Stimulated activated CD4-positive, alpha-beta T cell treated with anti-CD3 and anti-CD28 coated beads, Interleukin-12 subunit alpha, Interleukin-12 subunit beta, amount 100 ng/mL, for 48 hours (primary cell): ENCODE measurements at regions not wholly inside any gene's neighbourhood (a gene's known extent, or its start where the extent isn't known, plus 50 kb on each side); places are given as distances from the start of the nearest gene placed in this dataset.

ENCODE experiments used
- DNase-seq, 3 donors: peaks; one replicate each; pipeline ENCODE4 v3.0.0-alpha.2; 2020; ENCODE audit warnings: low read depth in 2 of 3, low spot score in 1 of 3

DNA sequence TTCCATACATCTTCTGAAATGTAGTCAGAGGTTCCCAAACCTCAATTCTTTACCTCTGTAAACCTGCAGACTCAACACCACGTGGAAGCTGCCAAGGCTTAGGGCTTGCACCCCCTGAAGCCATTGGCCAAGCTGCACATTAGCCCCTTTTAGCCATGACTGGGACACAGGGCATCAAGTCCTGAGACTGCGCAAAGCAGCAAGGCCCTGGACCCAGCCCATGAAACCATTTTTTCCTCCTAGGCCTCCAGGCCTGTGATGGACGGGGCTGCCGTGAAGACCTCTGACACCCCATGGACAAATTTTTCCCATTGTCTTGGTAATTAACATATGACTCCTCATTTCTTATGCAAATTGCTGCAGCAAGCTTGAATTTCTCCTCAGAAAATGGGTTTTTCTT is 727.8 kb downstream of the C6orf118 start:
- DNase-seq = no peak

DNA sequence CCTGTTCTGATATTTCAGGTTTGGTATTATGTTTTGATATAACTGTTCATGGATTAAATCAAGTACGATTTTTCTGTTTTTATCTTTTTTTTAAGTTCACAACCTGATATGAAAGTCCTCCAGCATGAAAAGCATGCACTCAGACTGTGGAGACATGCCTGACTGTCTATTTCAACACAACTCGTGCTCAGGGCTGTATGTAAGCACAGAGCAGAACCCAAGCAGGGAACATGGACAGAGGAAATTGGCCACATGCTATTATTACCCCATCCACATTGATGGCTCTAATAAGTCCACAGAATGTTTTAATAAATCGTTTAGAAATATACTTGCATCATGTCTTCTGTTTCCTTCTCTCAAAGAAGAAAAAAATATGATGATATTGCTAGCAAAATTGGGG is 730.4 kb downstream of the C6orf118 start:
- DNase-seq = no peak

- no peak for DNase-seq
Measured at GRCh38 chr6:164578616-164579015, 730.8 kb downstream of the C6orf118 start.

- no peak for DNase-seq
Measured at GRCh38 chr6:164570801-164571200, 738.6 kb downstream of the C6orf118 start.

DNA sequence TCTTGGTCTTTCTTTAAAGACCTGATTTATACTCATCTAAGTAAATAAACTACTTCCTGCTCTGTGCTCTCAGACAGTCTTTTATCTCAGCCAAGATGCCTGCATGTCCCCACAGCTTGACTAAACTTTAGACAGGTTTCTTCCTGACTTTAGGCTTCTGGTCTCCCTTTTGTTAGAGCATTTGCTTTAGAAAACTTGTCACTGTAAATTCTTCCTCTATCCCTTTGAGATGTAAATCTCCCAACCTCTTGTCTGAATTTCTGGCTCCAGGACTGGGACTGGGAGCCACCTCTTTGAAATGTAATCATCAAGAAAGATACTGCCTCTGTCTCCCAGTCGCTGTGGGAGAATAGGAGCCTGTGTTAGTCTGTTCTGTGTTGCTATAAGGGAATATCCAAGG is 739.9 kb downstream of the C6orf118 start:
- DNase-seq = no peak

GRCh38 chr6:164563924-164564323 is 745.5 kb downstream of the C6orf118 start:
- DNase-seq = no peak

- DNase-seq = no peak
Measured at GRCh38 chr6:164561656-164562055, 747.7 kb downstream of the C6orf118 start.

DNA sequence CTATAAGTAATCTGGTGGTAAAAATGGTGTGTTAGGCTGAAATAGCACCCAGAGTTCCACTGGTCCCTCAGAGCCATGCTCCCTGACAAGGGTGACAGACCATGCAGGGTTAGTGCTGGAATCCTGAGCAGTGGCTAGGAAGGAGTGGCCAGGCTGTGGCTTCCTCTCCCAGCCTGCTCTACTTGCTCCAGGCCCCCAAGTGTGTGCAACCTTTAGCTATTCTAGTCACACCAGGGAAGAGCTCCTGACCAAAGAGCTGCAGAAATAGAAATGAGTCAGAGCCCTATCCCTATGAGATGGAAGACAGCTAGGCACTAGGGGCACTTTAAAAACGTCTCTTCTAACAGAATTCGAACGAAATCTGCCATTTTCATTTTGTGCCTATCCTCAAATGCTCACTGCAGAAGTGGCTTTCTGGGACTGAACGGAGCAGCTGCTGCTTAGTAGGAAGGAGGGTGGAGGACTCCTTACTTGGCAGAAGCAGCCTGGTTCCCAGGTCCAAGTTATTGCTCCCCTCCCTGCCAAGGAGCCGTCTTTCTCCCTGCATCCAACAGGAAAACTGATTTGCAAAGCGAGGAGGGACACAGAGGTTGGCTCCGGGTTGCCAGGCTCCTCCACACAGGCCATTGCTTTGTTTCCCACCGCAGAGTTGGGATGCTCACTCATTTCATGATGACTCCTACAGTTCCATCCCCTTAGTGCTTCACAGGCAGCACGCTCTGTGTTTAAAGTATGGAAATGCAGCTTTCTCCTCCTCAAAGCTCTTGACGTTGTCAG is 754.5 kb downstream of the C6orf118 start:
- no peak for DNase-seq

- DNase-seq = no peak
Measured at GRCh38 chr6:164554226-164554625, 755.2 kb downstream of the C6orf118 start.

DNA sequence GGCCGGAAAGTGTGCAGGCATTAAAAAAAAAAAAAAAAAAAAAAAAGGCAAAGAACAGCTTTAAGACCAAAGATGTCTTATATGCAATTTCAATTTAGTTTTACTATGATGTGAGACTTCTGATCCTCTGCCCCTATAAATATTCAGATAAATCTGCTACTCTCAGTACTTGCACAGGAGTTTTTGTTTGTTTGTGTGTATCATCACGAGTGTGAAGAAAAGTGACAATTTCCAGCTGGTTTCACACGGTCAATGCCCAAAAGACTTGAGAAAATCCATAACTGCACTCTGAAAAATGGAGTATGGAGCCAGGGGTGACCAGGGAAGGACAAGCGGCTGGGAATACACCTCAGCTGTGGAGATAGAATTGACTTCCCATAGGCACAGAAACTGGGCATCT is 757.7 kb downstream of the C6orf118 start:
- no peak for DNase-seq

- no peak for DNase-seq
Measured at GRCh38 chr6:164547076-164547475, 762.3 kb downstream of the C6orf118 start.

GRCh38 chr6:164546263-164546662 is 763.1 kb downstream of the C6orf118 start:
- no peak for DNase-seq

DNA sequence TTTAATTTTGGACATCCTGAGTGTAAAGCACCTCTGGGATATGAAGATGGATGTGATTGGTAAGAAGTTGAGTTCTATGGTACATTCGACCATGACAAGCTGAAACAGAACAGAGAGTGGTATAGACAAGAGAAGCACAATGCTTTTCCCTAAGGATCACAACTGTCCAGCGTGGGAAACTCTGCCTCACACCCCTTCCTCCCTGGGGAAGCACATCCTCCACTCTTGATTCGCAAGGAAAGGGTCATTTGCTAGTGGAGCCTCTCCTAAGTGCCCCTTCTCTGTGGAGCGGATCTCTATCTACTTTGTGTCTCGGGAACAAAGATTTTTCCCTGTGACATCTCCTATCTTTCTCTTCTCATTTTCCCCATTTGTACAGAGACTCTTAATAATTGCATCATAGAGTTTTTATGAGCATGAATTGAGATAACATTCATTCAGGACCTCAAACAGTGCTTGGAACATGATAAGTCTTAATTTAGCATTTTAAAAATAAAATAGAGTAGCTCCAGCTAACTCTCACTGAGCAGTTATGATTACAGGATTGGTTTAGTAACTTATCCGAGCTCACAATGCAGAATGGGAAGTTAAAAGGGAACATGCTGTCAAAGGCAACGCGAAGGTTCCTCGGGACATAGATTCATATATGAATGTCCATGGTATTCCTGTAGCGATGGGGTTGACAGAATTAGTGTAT is 775.2 kb downstream of the C6orf118 start:
- DNase-seq = no peak

DNA sequence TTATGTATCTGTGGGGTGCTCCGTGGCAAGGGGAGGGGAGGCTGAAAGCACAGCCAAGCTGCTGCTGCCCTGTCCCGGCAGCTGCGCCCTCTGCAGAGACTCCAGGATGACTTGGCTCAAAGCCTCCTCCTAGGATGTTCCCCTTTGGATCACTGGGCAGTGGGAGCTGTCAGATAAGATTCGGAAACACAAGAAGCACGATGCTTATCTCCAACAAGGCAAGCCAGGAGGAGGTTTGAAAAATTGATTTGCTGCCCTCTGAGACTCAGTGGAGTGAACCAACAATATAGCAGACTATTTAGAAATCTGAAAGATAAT is 776.4 kb downstream of the C6orf118 start:
- DNase-seq = no peak

GRCh38 chr6:164532198-164533044 is 777.0 kb downstream of the C6orf118 start:
- no peak for DNase-seq

DNA sequence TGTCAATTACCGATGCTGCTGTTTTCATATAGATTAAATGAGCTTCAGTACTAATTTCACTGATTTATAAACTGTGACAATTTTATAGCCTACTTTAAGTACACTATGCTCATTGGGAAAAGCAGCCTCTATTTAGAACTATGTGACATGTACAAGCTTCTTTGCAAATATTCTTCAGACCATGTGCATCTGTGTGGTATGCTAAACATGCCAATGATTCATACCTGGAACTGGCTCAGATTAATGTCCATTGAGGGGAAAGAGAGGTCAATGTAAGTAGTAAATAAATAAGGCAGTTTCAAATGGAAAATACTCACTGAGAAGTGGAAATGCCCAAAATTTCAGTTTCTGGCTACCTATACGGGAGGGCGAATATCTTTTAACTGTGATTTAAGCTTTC is 777.7 kb downstream of the C6orf118 start:
- no peak for DNase-seq

GRCh38 chr6:164528539-164528938 is 780.9 kb downstream of the C6orf118 start:
- DNase-seq = no peak

DNA sequence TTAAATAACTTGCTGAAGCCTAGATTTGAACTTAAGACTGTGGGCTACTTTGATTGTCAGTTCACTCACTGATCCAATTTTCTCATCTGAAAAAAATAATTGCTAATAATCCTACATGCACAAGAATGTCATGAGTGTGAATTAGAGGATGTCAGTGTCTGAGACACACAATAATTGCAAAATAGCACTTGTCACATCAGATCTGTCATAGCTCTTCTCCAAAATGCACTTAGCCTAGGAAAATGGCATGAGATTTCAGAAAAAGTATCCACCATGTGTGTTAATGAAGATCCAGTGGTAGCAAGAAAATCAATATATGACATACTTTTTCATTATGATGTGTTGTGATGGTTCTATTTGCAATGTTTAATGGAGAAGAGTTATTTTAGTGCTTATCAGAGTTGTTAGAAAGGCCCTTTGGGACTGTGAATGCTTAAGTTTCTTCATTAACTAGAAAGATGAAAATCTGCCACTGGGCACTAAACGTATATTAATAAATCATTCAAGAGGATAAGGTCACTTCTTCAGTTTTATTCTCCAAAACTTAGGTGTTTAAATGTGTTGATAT is 786.2 kb downstream of the C6orf118 start:
- no peak for DNase-seq

GRCh38 chr6:164520916-164521315 is 788.5 kb downstream of the C6orf118 start:
- no peak for DNase-seq

DNA sequence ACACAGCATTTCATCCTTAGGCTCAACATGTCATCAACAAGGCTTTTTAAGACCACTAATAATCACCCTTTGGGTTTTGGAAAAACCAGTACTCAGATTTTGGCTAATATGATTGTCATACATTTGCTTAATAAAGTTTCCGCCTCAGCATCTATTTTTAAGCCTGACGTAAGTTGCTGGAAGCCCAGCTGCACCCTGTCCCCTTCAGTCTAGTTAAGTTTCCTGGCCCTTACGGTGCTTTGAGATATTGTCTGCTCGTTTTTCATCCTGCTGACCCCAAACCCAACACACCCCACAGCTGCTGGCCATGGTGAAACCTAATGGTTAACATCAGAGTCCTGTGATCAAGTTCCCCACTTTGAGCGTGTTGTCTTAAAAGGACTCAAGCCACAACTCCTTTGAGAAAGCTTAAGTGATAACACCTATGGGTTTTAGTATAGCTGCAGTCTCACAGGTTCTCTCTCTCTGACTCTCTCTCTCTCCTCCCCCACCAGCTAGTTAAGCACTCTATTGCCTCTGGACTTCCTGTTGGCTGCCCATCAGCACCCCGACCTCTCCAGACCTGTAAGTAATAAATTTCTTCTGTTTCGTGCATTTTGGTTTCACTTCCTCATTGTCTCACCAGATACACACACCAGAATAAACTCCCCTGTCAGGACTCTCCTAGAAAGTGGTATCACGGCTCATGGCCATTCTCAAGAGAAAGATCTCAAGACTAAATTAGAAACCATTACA is 802.0 kb downstream of the C6orf118 start:
- no peak for DNase-seq

GRCh38 chr6:164505425-164505824 is 804.0 kb downstream of the C6orf118 start:
- DNase-seq = no peak
